HEK293 (cell line): ENCODE measurements at regions not wholly inside any gene's neighbourhood (a gene's known extent, or its start where the extent isn't known, plus 50 kb on each side); places are given as distances from the start of the nearest gene placed in this dataset.

ENCODE experiments used
- CTCF ChIA-PET: fragments of 350-600 bp; formaldehyde crosslinking; extraction: SDS; loops from one replicate; lab custom pipeline; 2021; ENCODE audit warnings: antibody characterized with exemption; lab: Yijun Ruan, JAX
- POLR2A ChIA-PET: fragments of 300-600 bp; formaldehyde crosslinking; extraction: SDS; loops from one replicate; lab custom pipeline; 2020; ENCODE audit warnings: antibody characterized with exemption, inconsistent platforms; lab: Yijun Ruan, JAX
- H3K27ac ChIP-seq: fragments of 200-500 bp; sonication (Bioruptor generic); 2 replicates; pipeline ENCODE4 v1.5.1; 2014; ENCODE audit warnings: low read depth, low read length, control low read depth, inconsistent platforms; ENCODE audit errors: extremely low read depth
- H3K36me3 ChIP-seq, 2 experiments: fragments of 200-500 bp in 1 of 2; sonication (Bioruptor generic) in 1 of 2; 1 replicate in 1 of 2; 2 replicates in 1 of 2; pipeline ENCODE4 v1.5.1; 2014 to 2017; ENCODE audit warnings: inconsistent platforms in 2 of 2, low read length in 2 of 2; ENCODE audit not compliant: control insufficient read depth in 2 of 2, insufficient read depth in 1 of 2
- H3K4me1 ChIP-seq: fragments of 200-500 bp; sonication (Bioruptor generic); 2 replicates; pipeline ENCODE4 v1.5.1; 2014; ENCODE audit warnings: mild to moderate bottlenecking, low read length, inconsistent platforms; ENCODE audit not compliant: control insufficient read depth, insufficient read depth
- H3K4me3 ChIP-seq: 2 replicates; pipeline ENCODE4 v1.5.1; 2011; ENCODE audit warnings: low read depth, mild to moderate bottlenecking, control low read depth, low read length, moderate library complexity
- H3K9me3 ChIP-seq: fragments of 200-500 bp; sonication (Bioruptor generic); 2 replicates; pipeline ENCODE4 v1.5.1; 2014; ENCODE audit warnings: low read depth, low read length, inconsistent platforms; ENCODE audit not compliant: control insufficient read depth, insufficient read depth
- HOXD13 ChIP-seq: sonication (generic); formaldehyde crosslinking; IDR thresholded peaks from 2 replicates; pipeline ENCODE4 v1.8.0; 2022; ENCODE audit warnings: missing genetic modification reagents, borderline replicate concordance
- SP2 ChIP-seq: fragments of 450-650 bp; formaldehyde crosslinking; IDR thresholded peaks from 2 replicates; pipeline ENCODE4 v1.5.1; 2016; ENCODE audit warnings: missing biosample characterization, missing genetic modification characterization
- ZFP37 ChIP-seq: fragments of 450-650 bp; formaldehyde crosslinking; IDR thresholded peaks from 2 replicates; pipeline ENCODE4 v1.5.1; 2016; ENCODE audit warnings: missing biosample characterization, missing genetic modification characterization
- ZIC2 ChIP-seq: fragments of 450-650 bp; formaldehyde crosslinking; IDR thresholded peaks from 2 replicates; pipeline ENCODE4 v1.5.1; 2016; ENCODE audit warnings: missing biosample characterization, missing genetic modification characterization
- ZNF112 ChIP-seq: fragments of 450-650 bp; formaldehyde crosslinking; IDR thresholded peaks from 2 replicates; pipeline ENCODE4 v1.5.0; 2017; ENCODE audit warnings: missing biosample characterization, missing genetic modification characterization
- ZNF146 ChIP-seq: fragments of 450-650 bp; formaldehyde crosslinking; IDR thresholded peaks from 2 replicates; pipeline ENCODE4 v1.5.1; 2016; ENCODE audit warnings: missing biosample characterization, missing genetic modification characterization
- ZNF473 ChIP-seq: fragments of 450-650 bp; formaldehyde crosslinking; IDR thresholded peaks from 2 replicates; pipeline ENCODE4 v1.5.1; 2017; ENCODE audit warnings: missing biosample characterization, missing genetic modification characterization
- ZNF518A ChIP-seq: fragments of 450-650 bp; formaldehyde crosslinking; conservative IDR thresholded peaks from 2 replicates; pipeline ENCODE4 v1.5.1; 2016; ENCODE audit warnings: low read depth, missing biosample characterization, missing genetic modification characterization
- ZNF558 ChIP-seq: fragments of 450-650 bp; formaldehyde crosslinking; IDR thresholded peaks from 2 replicates; pipeline ENCODE4 v1.5.1; 2016; ENCODE audit warnings: missing biosample characterization, missing genetic modification characterization
- ZNF560 ChIP-seq: fragments of 450-650 bp; formaldehyde crosslinking; IDR thresholded peaks from 2 replicates; pipeline ENCODE4 v1.5.1; 2017; ENCODE audit warnings: missing biosample characterization, missing genetic modification characterization, borderline replicate concordance
- ZNF654 ChIP-seq: fragments of 450-650 bp; formaldehyde crosslinking; IDR thresholded peaks from 2 replicates; pipeline ENCODE4 v1.5.1; 2016; ENCODE audit warnings: low read depth, missing biosample characterization, missing genetic modification characterization
- ZNF664 ChIP-seq: fragments of 450-650 bp; formaldehyde crosslinking; IDR thresholded peaks from 2 replicates; pipeline ENCODE4 v1.5.1; 2016; ENCODE audit warnings: missing biosample characterization, missing genetic modification characterization
- ZNF677 ChIP-seq: fragments of 450-650 bp; IDR thresholded peaks from 2 replicates; pipeline ENCODE4 v1.5.0; 2018; ENCODE audit warnings: missing biosample characterization, mild to moderate bottlenecking, missing genetic modification characterization, moderate library complexity
- ZSCAN23 ChIP-seq: fragments of 450-650 bp; formaldehyde crosslinking; IDR thresholded peaks from 2 replicates; pipeline ENCODE4 v1.5.1; 2016; ENCODE audit warnings: missing biosample characterization, missing genetic modification characterization
- ZSCAN30 ChIP-seq: fragments of 450-650 bp; IDR thresholded peaks from 2 replicates; pipeline ENCODE4 v1.5.1; 2018; ENCODE audit warnings: missing biosample characterization, mild to moderate bottlenecking, missing genetic modification characterization, moderate library complexity
- ZSCAN4 ChIP-seq: fragments of 450-650 bp; formaldehyde crosslinking; IDR thresholded peaks from 2 replicates; pipeline ENCODE4 v1.5.1; 2017; ENCODE audit warnings: missing biosample characterization, missing genetic modification characterization
- TF ChIP-seq, protein P1 (sequence below): fragments of 450-650 bp; formaldehyde crosslinking; IDR thresholded peaks from 2 replicates; pipeline ENCODE4 v1.5.1; 2016; ENCODE audit warnings: missing biosample characterization, missing genetic modification characterization
- TF ChIP-seq, protein P2 (sequence below): fragments of 450-650 bp; formaldehyde crosslinking; IDR thresholded peaks from 2 replicates; pipeline ENCODE4 v1.5.1; 2017; ENCODE audit warnings: missing biosample characterization, mild to moderate bottlenecking, missing genetic modification characterization, moderate library complexity

- TF ChIP-seq ZNF518A (tag by site-specific recombination) (no peak), ZFP37 (no peak), ZSCAN23 (tag by site-specific recombination) (no peak), ZNF654 (tag by site-specific recombination) (no peak)
- TF ChIP-seq, protein P1, sequence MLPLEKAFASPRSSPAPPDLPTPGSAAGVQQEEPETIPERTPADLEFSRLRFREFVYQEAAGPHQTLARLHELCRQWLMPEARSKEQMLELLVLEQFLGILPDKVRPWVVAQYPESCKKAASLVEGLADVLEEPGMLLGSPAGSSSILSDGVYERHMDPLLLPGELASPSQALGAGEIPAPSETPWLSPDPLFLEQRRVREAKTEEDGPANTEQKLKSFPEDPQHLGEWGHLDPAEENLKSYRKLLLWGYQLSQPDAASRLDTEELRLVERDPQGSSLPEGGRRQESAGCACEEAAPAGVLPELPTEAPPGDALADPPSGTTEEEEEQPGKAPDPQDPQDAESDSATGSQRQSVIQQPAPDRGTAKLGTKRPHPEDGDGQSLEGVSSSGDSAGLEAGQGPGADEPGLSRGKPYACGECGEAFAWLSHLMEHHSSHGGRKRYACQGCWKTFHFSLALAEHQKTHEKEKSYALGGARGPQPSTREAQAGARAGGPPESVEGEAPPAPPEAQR = no peak
Observed at GRCh38 chr20:51267679-51268078, 244.8 kb upstream of the KCNG1 start (continued).

DNA sequence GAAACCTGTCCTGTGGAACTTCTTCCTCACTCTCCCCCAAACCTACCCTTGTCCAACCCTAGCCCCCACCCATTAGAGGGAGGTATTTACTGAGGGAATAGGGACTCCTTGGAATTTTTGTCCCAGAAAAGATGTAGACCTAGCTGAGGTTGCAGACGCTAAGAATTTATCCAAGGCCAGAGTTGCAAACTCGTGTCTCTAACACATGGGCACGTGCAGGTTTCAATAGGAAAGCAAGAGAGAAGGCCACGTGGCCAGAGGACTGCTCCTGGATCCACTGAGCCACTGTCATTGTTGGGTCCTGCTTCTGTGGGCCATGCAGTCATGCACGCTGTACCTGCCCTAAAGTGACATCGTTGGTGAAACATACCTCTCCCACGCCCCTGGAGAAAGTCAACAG, 243.4 kb upstream of the KCNG1 start:
- Histone ChIP-seq H3K4me3 (no peak overlapping the region), H3K4me1 (no peaks in the 10 kb centered on the region), H3K36me3 (no peaks in the 10 kb centered on the region), H3K27ac (no peak overlapping the region), H3K9me3 (no peaks in the 10 kb centered on the region)
- TF ChIP-seq ZNF560 (tag by site-specific recombination) (no peak), ZSCAN4 (tag by site-specific recombination) (no peak), ZNF558 (tag by site-specific recombination) (no peak), ZNF112 (no peak), ZNF473 (tag by site-specific recombination) (no peak), ZNF664 (tag by site-specific recombination) (no peak), ZSCAN30 (tag by site-specific recombination) (no peak), HOXD13 (CRISPR knock-in tag) (no peak), ZNF677 (tag by site-specific recombination) (no peak)
- TF ChIP-seq, protein P2, sequence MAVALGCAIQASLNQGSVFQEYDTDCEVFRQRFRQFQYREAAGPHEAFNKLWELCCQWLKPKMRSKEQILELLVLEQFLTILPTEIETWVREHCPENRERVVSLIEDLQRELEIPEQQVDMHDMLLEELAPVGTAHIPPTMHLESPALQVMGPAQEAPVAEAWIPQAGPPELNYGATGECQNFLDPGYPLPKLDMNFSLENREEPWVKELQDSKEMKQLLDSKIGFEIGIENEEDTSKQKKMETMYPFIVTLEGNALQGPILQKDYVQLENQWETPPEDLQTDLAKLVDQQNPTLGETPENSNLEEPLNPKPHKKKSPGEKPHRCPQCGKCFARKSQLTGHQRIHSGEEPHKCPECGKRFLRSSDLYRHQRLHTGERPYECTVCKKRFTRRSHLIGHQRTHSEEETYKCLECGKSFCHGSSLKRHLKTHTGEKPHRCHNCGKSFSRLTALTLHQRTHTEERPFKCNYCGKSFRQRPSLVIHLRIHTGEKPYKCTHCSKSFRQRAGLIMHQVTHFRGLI (tag by site-specific recombination) = no peak
- ChIA-PET POLR2A (no interaction called here), CTCF (interaction anchor here (0.6 kb wide), 1 partner anchor 281 kb away, joined by 4 read pairs; no protein-coding TSS in a partner anchor)

GRCh38 chr20:51265361-51265760, 242.5 kb upstream of the KCNG1 start:
- H3K4me3 ChIP-seq = no peak overlapping the region
- ChIA-PET POLR2A (no interaction called here), CTCF (interaction anchor here (0.7 kb wide), 2 partner anchors 10 to 214 kb away, joined by 3 read pairs; no protein-coding TSS in a partner anchor)
- H3K36me3 ChIP-seq = no peaks in the 10 kb centered on the region
- H3K27ac ChIP-seq = no peak overlapping the region
- TF ChIP-seq ZIC2 (tag by site-specific recombination) (0 out of 2 replicates have a peak, but pooled peaks have one; percentile 17), ZNF146 (tag by site-specific recombination) (no peak), SP2 (no peak)
- TF ChIP-seq, all 188 proteins: peak for 1
- Histone ChIP-seq H3K9me3 (no peaks in the 10 kb centered on the region), H3K4me1 (no peaks in the 10 kb centered on the region)
